ENCODE measurements at regions not wholly inside any gene's neighbourhood (a gene's known extent, or its start where the extent isn't known, plus 50 kb on each side); places are given as distances from the start of the nearest gene placed in this dataset.

DNA sequence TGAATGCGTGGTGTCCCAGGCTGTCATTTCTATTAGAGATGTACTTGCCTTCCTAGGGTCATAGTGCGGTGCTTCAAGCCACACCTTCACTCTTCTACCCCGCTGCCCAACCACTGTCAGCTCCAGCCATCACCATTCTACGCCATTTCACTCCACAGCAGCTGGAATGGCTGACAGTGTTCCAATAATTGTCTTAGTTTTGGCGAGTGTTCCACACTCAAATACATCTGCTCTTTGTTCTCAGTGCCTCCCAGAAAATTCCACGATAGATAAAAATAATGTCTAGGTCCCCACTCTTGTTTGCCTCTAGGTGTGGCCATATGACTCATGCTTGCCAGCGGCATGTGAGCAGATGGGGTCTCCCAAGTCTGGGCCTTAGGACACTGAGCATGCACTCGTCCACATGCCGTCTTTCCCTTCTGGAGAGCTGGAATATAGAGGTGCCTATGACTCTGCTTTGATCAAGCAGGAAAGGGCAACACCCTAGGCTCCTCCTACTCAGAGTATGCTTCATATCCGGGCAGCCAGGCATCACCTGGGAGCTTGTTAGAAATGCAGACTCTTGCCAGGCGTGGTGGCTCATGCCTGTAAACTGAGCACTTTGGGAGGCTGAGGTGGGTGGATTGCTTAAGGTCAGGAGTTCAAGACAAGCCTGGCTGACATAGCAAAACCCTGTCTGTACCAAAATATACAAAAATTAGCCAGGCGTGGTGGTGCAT is 163.0 kb downstream of the BRMS1L start:
- TF ChIP-seq, protein P1, sequence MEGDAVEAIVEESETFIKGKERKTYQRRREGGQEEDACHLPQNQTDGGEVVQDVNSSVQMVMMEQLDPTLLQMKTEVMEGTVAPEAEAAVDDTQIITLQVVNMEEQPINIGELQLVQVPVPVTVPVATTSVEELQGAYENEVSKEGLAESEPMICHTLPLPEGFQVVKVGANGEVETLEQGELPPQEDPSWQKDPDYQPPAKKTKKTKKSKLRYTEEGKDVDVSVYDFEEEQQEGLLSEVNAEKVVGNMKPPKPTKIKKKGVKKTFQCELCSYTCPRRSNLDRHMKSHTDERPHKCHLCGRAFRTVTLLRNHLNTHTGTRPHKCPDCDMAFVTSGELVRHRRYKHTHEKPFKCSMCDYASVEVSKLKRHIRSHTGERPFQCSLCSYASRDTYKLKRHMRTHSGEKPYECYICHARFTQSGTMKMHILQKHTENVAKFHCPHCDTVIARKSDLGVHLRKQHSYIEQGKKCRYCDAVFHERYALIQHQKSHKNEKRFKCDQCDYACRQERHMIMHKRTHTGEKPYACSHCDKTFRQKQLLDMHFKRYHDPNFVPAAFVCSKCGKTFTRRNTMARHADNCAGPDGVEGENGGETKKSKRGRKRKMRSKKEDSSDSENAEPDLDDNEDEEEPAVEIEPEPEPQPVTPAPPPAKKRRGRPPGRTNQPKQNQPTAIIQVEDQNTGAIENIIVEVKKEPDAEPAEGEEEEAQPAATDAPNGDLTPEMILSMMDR (IDR thresholded peaks at IDR 0.05), result no peak
- H3K4me1 ChIP-seq, result no peaks in the 10 kb centered on the region
- H3K4me3 ChIP-seq, result no peak overlapping the region
- no peaks in the 10 kb centered on the region for H3K9me3 ChIP-seq
- intact Hi-C loops (cut with DNase I), result no loop called here
- H3K27ac ChIP-seq, result no peak overlapping the region
- no peak for DNase-seq (ENCODE audit: low spot score in 2 of 2)
- no peaks in the 10 kb centered on the region for H3K36me3 ChIP-seq
- H3K27me3 ChIP-seq, result no peaks in the 10 kb centered on the region

GRCh38 chr14:35988550-35988949 is 162.4 kb downstream of the BRMS1L start:
- no peak overlapping the region for H3K27ac ChIP-seq
- no peaks in the 10 kb centered on the region for H3K36me3 ChIP-seq
- H3K27me3 ChIP-seq, result no peaks in the 10 kb centered on the region
- no peaks in the 10 kb centered on the region for H3K9me3 ChIP-seq
- TF ChIP-seq, protein P1 (IDR thresholded peaks at IDR 0.05), result no peak
- DNase-seq (ENCODE audit: low spot score in 2 of 2), result no peak
- no peaks in the 10 kb centered on the region for H3K4me1 ChIP-seq
- intact Hi-C loops (cut with DNase I), result no loop called here
- no peak overlapping the region for H3K4me3 ChIP-seq

- DNase-seq (ENCODE audit: low spot score in 2 of 2), result no peak
- H3K9me3 ChIP-seq, result no peaks in the 10 kb centered on the region
- H3K27ac ChIP-seq, result no peak overlapping the region
- H3K36me3 ChIP-seq, result no peaks in the 10 kb centered on the region
- intact Hi-C loops (cut with DNase I), result no loop called here
- no peaks in the 10 kb centered on the region for H3K27me3 ChIP-seq
- TF ChIP-seq, protein P1 (IDR thresholded peaks at IDR 0.05), result no peak
- no peaks in the 10 kb centered on the region for H3K4me1 ChIP-seq
- H3K4me3 ChIP-seq, result no peak overlapping the region
Measured at GRCh38 chr14:35987731-35988130, 161.6 kb downstream of the BRMS1L start.

DNA sequence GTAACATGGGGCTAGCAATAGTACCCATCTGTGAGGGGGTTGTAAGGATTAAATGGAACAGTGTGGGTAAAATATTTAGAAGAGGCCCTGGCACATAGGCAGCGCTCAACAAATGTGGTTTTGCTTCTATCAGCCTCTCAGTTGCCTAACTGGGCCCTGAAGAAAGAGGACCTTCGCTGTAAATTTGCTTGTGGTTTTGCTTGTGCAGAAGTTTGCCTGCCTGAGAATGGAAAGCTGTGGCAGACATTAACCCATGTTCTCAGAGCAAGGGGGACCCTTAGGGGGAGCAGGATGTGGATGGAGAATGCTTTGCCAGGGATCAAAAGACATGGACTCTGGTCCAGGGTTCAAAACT is 160.1 kb downstream of the BRMS1L start:
- no peaks in the 10 kb centered on the region for H3K36me3 ChIP-seq
- H3K27me3 ChIP-seq, result no peaks in the 10 kb centered on the region
- no peaks in the 10 kb centered on the region for H3K9me3 ChIP-seq
- TF ChIP-seq, protein P1 (IDR thresholded peaks at IDR 0.05), result no peak
- no peak overlapping the region for H3K27ac ChIP-seq
- DNase-seq (ENCODE audit: low spot score in 2 of 2), result no peak
- intact Hi-C loops (cut with DNase I), result no loop called here
- no peak overlapping the region for H3K4me3 ChIP-seq
- H3K4me1 ChIP-seq, result no peaks in the 10 kb centered on the region

DNA sequence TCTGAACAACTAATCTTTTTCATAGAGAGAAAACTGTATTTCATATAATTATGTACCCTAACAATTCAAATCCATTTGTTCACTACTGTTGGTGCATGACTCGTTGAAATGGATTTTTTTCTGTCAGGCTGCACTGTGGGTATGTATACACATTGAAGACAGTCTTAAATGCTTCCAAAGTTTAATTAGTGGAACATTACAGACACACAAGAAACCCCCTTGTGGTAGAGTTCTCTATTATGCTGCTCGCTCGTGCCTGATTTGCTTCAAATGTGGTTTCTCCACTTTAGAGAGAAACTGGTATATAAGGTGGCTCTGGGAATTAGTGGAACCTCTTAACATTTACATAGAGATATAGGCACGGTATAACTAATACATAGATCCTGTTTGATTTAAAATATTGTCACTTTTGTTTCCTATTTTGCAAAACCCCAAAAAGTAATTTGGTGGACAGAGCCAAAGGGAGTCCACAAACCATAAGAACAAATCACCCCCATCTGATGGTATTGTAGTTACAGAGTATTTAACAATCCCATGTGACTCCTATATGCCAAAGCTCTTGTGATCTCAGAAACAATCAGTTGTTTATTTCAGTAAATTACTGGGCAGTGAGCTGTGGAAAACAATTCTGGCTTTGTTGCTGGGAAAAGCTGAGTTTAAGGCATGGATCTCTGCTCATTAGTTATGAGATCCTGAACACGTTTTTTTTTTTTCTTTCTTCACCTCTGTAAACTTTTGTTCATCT is 159.5 kb downstream of the BRMS1L start:
- intact Hi-C loops (cut with DNase I), result no loop called here
- H3K4me1 ChIP-seq, result no peaks in the 10 kb centered on the region
- H3K27me3 ChIP-seq, result no peaks in the 10 kb centered on the region
- TF ChIP-seq, protein P1 (IDR thresholded peaks at IDR 0.05), result no peak
- H3K4me3 ChIP-seq, result no peak overlapping the region
- no peak overlapping the region for H3K27ac ChIP-seq
- H3K36me3 ChIP-seq, result no peaks in the 10 kb centered on the region
- DNase-seq (ENCODE audit: low spot score in 2 of 2), result no peak
- H3K9me3 ChIP-seq, result no peaks in the 10 kb centered on the region

All from ascending aorta (tissue), 2 donors.